GM10248 (cell line): ENCODE measurements at regions not wholly inside any gene's neighbourhood (a gene's known extent, or its start where the extent isn't known, plus 50 kb on each side); places are given as distances from the start of the nearest gene placed in this dataset.

Experiments
- CTCF ChIA-PET: fragments of 300-600 bp; sonication (Branson Sonifier 250); formaldehyde crosslinking; extraction: SDS; loops from one replicate; lab custom pipeline; 2021; ENCODE audit warnings: antibody characterized with exemption; lab: Yijun Ruan, JAX
- POLR2A ChIA-PET: fragments of 350-650 bp; sonication (Branson Sonifier 250); formaldehyde crosslinking; extraction: SDS; loops from one replicate; lab custom pipeline; 2020; ENCODE audit warnings: antibody characterized with exemption; lab: Yijun Ruan, JAX
- DNase-seq: peaks from one replicate; pipeline ENCODE4 v3.0.0; 2012; ENCODE audit errors: extremely low spot score
- CTCF ChIP-seq: IDR thresholded peaks from 2 replicates; pipeline ENCODE4 v1.5.1; 2012; ENCODE audit warnings: mild to moderate bottlenecking, low read depth; ENCODE audit errors: extremely low read depth, missing control alignments, control extremely low read depth

- POLR2A ChIA-PET = no interaction called here
- no peak for TF ChIP-seq CTCF
- CTCF ChIA-PET = interaction anchor here (1.7 kb wide), 1 partner anchor 11 kb away, joined by 4 read pairs; no protein-coding TSS in a partner anchor
- DNase-seq = no peak
Measured at GRCh38 chr20:52372169-52372568, 180.6 kb upstream of the ZFP64 start.

DNA sequence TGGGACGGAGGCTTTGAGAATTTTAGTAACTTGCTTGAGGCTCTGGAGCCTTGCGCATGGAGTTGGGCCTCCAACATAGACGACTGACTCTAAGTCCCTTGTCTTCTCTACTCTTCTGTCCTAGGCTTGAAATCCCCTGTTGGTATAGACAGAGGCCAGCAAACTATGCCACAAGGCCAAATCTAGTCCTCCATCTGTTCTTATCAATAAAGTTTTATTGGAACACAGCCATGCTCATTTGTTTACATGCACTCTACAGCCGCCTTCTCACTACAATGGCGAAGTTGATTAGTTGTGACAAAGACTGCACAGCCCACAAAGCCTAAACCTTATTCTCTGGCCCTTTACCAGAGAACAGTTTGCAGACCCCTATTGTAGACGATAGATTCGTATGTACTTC, 174.1 kb upstream of the ZFP64 start:
- TF ChIP-seq CTCF = no peak
- POLR2A ChIA-PET = no interaction called here

DNA sequence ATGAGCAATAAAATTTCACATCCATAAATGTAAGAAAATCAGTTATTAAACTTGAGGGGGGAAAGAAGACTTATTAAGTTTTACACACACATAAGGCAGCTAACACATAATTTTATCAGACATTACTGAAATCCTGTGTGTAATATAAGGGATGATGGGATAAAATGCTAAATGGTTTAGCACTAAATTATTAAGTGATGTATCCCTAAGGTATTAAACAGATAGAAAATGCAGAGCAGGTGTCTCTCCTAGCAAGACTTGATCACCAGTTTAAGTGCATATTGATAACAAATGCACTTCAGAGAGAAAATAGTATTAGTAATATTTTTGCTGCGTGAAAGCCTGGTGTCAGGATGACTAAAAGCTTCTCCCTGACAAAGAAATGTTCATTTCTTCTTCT, 172.8 kb upstream of the ZFP64 start:
- TF ChIP-seq CTCF = no peak
- CTCF ChIA-PET = no interaction called here
- POLR2A ChIA-PET = no interaction called here
- no peak for DNase-seq

More for the DNA sequence above, 174.1 kb upstream of the ZFP64 start:
- DNase-seq = no peak
- CTCF ChIA-PET = no interaction called here

GRCh38 chr20:52361650-52362049, 170.1 kb upstream of the ZFP64 start:
- CTCF ChIA-PET = interaction anchor here (1.0 kb wide), 1 partner anchor 17 kb away, joined by 3 read pairs; no protein-coding TSS in a partner anchor
- POLR2A ChIA-PET = no interaction called here
- DNase-seq = no peak
- no peak for TF ChIP-seq CTCF

DNA sequence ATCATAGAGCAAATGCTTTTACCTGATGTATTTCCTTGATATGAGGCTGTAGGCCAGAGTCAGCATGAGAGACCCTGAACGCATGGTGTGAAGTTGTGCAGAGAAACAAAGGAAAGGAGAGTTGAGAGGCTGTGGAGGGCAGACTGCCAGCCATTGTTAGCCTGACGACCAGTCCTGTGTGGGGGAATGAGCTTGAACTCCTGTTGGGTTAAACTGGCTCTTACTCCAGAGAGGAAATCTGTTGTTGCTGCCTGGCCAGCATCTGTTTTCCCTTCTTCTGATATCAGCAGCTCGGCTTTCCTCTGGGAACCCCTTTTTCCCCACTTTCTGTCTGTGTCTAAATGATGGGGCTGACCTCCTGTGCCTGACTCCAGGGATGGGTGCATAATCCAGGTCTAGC, 158.2 kb upstream of the ZFP64 start:
- CTCF ChIA-PET = no interaction called here
- TF ChIP-seq CTCF = no peak

DNA sequence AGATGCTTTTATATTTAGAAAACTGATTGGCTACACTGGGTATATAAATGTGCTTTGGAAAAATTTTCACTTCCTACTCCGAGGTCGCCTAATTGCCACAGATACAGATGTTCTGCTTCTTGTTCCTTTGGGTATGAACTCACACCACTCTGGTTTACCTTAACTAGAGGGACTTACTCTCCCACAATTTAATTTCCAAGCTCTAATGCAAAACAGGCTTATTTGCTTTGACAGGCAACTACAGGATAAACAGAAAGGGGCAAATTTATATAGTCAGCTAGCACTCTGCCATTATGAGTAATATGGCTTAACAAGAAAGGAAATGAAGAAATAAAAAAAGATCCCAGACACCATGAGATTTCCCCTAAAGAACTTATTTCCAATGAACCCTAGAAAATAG, 156.9 kb upstream of the ZFP64 start:
- CTCF ChIA-PET = no interaction called here

More for the DNA sequence above, 158.2 kb upstream of the ZFP64 start:
- DNase-seq = no peak
- POLR2A ChIA-PET = no interaction called here

More for the DNA sequence above, 156.9 kb upstream of the ZFP64 start:
- POLR2A ChIA-PET = no interaction called here
- no peak for TF ChIP-seq CTCF
- no peak for DNase-seq
